Aorta (tissue), 5 donors: ENCODE measurements at regions not wholly inside any gene's neighbourhood (a gene's known extent, or its start where the extent isn't known, plus 50 kb on each side); places are given as distances from the start of the nearest gene placed in this dataset.
"Not testable (repeated sequence)": the region's sequence is repeated elsewhere in the genome, so short reads cannot be mapped to it uniquely, and the experiment has no call there.

Source experiments
- ATAC-seq: fragments of 200-7000 bp; cut with Tn5 transposase; one replicate; pipeline ENCODE4 v1.9.1; 2022; ENCODE audit warnings: moderate library complexity; ENCODE audit not compliant: low FRiP score
- DNase-seq, 2 donors: peaks; one replicate each; pipeline ENCODE4 v3.0.0-alpha.2; 2020
- H3K27ac ChIP-seq, 2 donors: one replicate each; pipeline ENCODE4 v1.5.1; 2013; ENCODE audit warnings: low read length in 2 of 2, mild to moderate bottlenecking in 2 of 2, moderate library complexity in 2 of 2, control low read depth in 1 of 2, inconsistent platforms in 1 of 2, low read depth in 1 of 2
- H3K27me3 ChIP-seq, 2 donors: one replicate each; pipeline ENCODE4 v1.6.1; 2013; ENCODE audit warnings: control low read depth in 1 of 2, low read length in 1 of 2, mild to moderate bottlenecking in 1 of 2, moderate library complexity in 1 of 2; ENCODE audit not compliant: insufficient read depth in 2 of 2, control insufficient read depth in 1 of 2
- H3K36me3 ChIP-seq, 2 donors: one replicate each; pipeline ENCODE4 v1.6.1; 2013; ENCODE audit warnings: control low read depth in 1 of 2, low read length in 1 of 2, mild to moderate bottlenecking in 1 of 2; ENCODE audit not compliant: insufficient read depth in 2 of 2, control insufficient read depth in 1 of 2
- H3K4me1 ChIP-seq, 2 donors: one replicate each; pipeline ENCODE4 v1.6.1; 2013; ENCODE audit warnings: low read length in 2 of 2, control low read depth in 1 of 2, mild to moderate bottlenecking in 1 of 2, moderate library complexity in 1 of 2; ENCODE audit not compliant: insufficient read depth in 2 of 2, control insufficient read depth in 1 of 2
- H3K4me3 ChIP-seq, 2 donors: one replicate each; pipeline ENCODE4 v1.5.1; 2013; ENCODE audit warnings: low read length in 2 of 2, control low read depth in 1 of 2, mild to moderate bottlenecking in 1 of 2
- H3K9me3 ChIP-seq: one replicate; pipeline ENCODE4 v1.6.1; 2013; ENCODE audit warnings: mild to moderate bottlenecking, low read length; ENCODE audit not compliant: control insufficient read depth
- WGBS, 2 donors: extraction: QIAGEN DNeasy Blood & Tissue Kit; methylation state at CpG; one replicate each; pipeline ENCODE4 v1.1.7; 2013; 5-methylcytosine and 5-hydroxymethylcytosine counted together
- intact Hi-C, 2 donors: fragments of 100-400 bp; cut with DNase I; formaldehyde crosslinking; loops; one replicate each; pipeline versions ENCODE4 v1.14.2 to v1.15.0; 2022
- donor health status: healthy with polysubstance abuse.
- donor health status: Bipolar disorder and iron deficiency.
- donor health status: DM: no; HTN: no; CAD: no.
- donor health status: DM: no; HTN: no; CAD: no.
- donor health status: DM: yes; HTN: yes; CAD: no.

DNA sequence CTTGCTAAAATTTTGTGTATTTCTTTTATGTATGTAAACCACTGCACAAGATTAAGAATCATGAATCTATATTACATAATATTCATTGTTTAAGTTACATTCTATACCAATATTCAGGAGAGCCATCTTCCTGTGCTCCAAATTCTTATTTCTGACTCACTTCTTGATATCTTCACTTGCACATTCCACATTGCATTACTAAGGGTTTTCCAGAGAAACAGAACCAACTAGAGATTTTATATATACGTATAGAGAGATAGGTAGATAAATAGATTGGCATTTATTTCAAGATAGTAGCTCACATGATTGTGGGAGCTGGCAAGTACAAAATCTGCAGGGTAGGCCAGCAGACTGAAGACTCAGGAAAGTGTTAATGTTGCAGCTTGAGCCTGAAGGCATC is 222.2 kb upstream of the PRSS16 start:
- no peak overlapping the region for H3K27ac ChIP-seq
- DNase-seq = no peak
- H3K27me3 ChIP-seq = no peaks in the 10 kb centered on the region
- no peaks in the 10 kb centered on the region for H3K36me3 ChIP-seq
- H3K9me3 ChIP-seq = no peaks in the 10 kb centered on the region
- no peaks in the 10 kb centered on the region for H3K4me1 ChIP-seq
- intact Hi-C loops = no loop called here
- WGBS, 2 donors = 59 to 78% methylated on average over 1 of the region's 1 CpG
- no peak for ATAC-seq
- H3K4me3 ChIP-seq = no peak overlapping the region

GRCh38 chr6:27026361-27026760 is 221.1 kb upstream of the PRSS16 start:
- intact Hi-C loops = no loop called here
- ATAC-seq (no peak), DNase-seq (no peak)
- no peaks in the 10 kb centered on the region for H3K36me3 ChIP-seq
- H3K4me1 ChIP-seq = no peaks in the 10 kb centered on the region
- H3K27ac ChIP-seq = no peak overlapping the region
- H3K4me3 ChIP-seq = no peak overlapping the region
- 77 to 80% methylated on average over 1 of the region's 1 CpG for WGBS, 2 donors
- H3K9me3 ChIP-seq = no peaks in the 10 kb centered on the region
- H3K27me3 ChIP-seq = no peaks in the 10 kb centered on the region

DNA sequence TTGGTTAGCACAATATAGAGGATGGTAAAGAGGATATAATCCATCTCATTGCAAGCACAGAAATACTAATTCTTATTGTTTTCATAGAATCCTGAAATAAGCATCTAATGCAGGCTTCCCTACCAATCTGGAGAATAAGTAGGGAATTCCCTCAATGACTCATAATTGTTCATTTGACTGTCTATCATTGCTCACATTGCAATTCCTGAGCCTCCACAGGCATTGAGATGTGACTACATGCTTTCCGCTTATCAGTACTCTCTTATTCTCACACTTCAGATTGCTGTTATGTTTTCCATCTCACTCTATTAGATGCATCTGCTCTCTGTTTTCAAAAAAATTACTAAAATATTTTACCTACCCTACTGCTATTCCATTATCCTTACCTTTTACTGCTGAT is 216.2 kb upstream of the PRSS16 start:
- Histone ChIP-seq H3K27ac (no peak overlapping the region), H3K27me3 (no peaks in the 10 kb centered on the region), H3K4me1 (no peaks in the 10 kb centered on the region), H3K4me3 (no peak overlapping the region), H3K9me3 (no peaks in the 10 kb centered on the region), H3K36me3 (no peaks in the 10 kb centered on the region)
- WGBS, 2 donors = 89 to 97% methylated on average over 1 of the region's 1 CpG
- ATAC-seq = no peak
- intact Hi-C loops = no loop called here
- DNase-seq = no peak

- Histone ChIP-seq H3K27me3 (no peaks in the 10 kb centered on the region), H3K36me3 (no peaks in the 10 kb centered on the region), H3K4me3 (no peak overlapping the region), H3K4me1 (no peaks in the 10 kb centered on the region), H3K9me3 (no peaks in the 10 kb centered on the region), H3K27ac (no peak overlapping the region)
- intact Hi-C loops = no loop called here
- no peak for DNase-seq
- no peak for ATAC-seq
These were observed 209.0 kb upstream of the PRSS16 start for GRCh38 chr6:27038498-27038897.

GRCh38 chr6:27040244-27041042 is 207.1 kb upstream of the PRSS16 start:
- DNase-seq = no peak
- Histone ChIP-seq H3K36me3 (no peaks in the 10 kb centered on the region), H3K27me3 (no peaks in the 10 kb centered on the region), H3K4me1 (no peaks in the 10 kb centered on the region), H3K4me3 (no peak overlapping the region), H3K27ac (no peak overlapping the region), H3K9me3 (no peaks in the 10 kb centered on the region)
- intact Hi-C loops = no loop called here
- ATAC-seq = no peak
- 56 to 64% methylated on average over 7 of the region's 7 CpGs for WGBS, 2 donors

GRCh38 chr6:27043244-27043643 is 204.3 kb upstream of the PRSS16 start:
- ATAC-seq (no peak), DNase-seq (no peak)
- H3K36me3 ChIP-seq = no peaks in the 10 kb centered on the region
- intact Hi-C loops = no loop called here
- 84 to 89% methylated on average over 2 of the region's 2 CpGs for WGBS, 2 donors
- H3K4me3 ChIP-seq = no peak overlapping the region
- no peaks in the 10 kb centered on the region for H3K27me3 ChIP-seq
- no peaks in the 10 kb centered on the region for H3K4me1 ChIP-seq
- H3K9me3 ChIP-seq = no peaks in the 10 kb centered on the region
- H3K27ac ChIP-seq = no peak overlapping the region

GRCh38 chr6:27045131-27045530 is 202.4 kb upstream of the PRSS16 start:
- H3K4me1 ChIP-seq, ATAC-seq, H3K4me3 ChIP-seq, intact Hi-C loops, H3K9me3 ChIP-seq, H3K36me3 ChIP-seq, H3K27ac ChIP-seq, H3K27me3 ChIP-seq, DNase-seq: not testable (repeated sequence)
- WGBS, 2 donors = 92 to 94% methylated on average over 26 of the region's 26 CpGs

- H3K36me3 ChIP-seq, H3K27me3 ChIP-seq, DNase-seq, intact Hi-C loops, H3K9me3 ChIP-seq, H3K4me1 ChIP-seq, H3K4me3 ChIP-seq, H3K27ac ChIP-seq, ATAC-seq: not testable (repeated sequence)
- WGBS, 2 donors = 53 to 60% methylated on average over 3 to 5 of the region's 5 CpGs
These were observed 199.8 kb upstream of the PRSS16 start for GRCh38 chr6:27047725-27048124.

DNA sequence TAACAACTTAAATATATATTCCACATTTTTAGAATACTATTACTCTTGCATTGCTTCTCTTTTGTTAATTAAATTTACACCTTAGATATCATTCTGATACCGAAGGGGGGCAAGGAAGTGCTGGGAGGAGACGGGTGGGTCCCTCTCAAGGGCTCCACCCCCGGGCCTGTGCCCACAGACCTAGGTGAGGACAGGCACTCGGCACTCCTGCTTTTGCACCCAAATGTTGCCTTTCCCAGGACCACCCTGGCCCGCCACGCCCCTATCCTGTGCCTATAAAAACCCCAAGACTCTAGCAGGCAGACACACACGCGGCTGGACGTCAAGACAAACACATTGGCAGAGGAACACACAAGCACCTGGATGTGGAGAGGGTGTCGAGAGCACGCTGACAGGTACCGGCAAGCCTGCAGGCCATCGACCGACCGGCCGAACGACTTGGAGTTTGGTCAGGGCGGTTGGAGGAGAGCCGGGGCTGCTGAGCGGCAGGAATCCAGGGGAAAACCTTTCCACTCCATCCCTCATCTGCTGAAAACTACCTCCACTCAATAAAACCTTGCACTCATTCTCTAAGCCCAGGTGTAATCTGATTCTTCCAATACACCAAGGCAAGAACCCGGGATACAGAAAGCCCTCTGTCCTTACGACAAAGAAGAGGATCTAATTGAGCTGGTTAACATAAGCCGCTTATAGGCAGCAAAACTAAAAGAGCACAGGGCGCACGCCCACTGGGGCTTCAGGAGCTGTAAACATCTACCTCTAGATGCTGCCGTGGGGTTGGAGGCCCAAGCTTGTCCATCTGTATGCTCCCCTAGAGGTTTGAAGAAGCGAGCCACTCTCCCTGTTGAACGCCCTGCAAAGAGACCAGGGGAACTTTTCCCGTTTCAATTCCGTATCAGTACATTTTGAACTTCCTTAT is 197.4 kb upstream of the PRSS16 start:
- Histone ChIP-seq H3K9me3 (peaks cover 4% of the 10 kb centered on the region), H3K36me3 (no peaks in the 10 kb centered on the region), H3K27ac (no peak overlapping the region), H3K4me3 (no peak overlapping the region), H3K27me3 (no peaks in the 10 kb centered on the region), H3K4me1 (no peaks in the 10 kb centered on the region)
- DNase-seq (no peak), ATAC-seq (no peak)
- intact Hi-C loops = no loop called here
- WGBS, 2 donors = 45 to 57% methylated on average over 30 of the region's 30 CpGs
